D721Med (cell line): ENCODE measurements at regions not wholly inside any gene's neighbourhood (a gene's known extent, or its start where the extent isn't known, plus 50 kb on each side); places are given as distances from the start of the nearest gene placed in this dataset.

Experiments
- DNase-seq: peaks from one replicate; pipeline ENCODE4 v3.0.0; 2011; ENCODE audit warnings: low spot score; ENCODE audit not compliant: insufficient read length
- FAIRE-seq: peaks from 2 replicates; lab custom pipeline; 2011; peaks lifted over from hg19 to GRCh38; lab: Jason Lieb, UNC
- CTCF ChIP-seq: IDR thresholded peaks from 2 replicates; pipeline ENCODE4 v1.5.1; 2012; ENCODE audit warnings: mild to moderate bottlenecking, control low read depth; ENCODE audit not compliant: insufficient read depth; ENCODE audit errors: missing control alignments

GRCh38 chr20:51193066-51193772 is 170.3 kb upstream of the KCNG1 start:
- no peak for DNase-seq
- TF ChIP-seq CTCF, result no peak
- FAIRE-seq, result no peak

GRCh38 chr20:51190783-51191180 is 167.9 kb upstream of the KCNG1 start:
- DNase-seq (no peak), FAIRE-seq (no peak)
- no peak for TF ChIP-seq CTCF

- no peak for FAIRE-seq
Measured at GRCh38 chr20:51189814-51190782, 167.2 kb upstream of the KCNG1 start.

GRCh38 chr20:51188941-51189340 is 166.0 kb upstream of the KCNG1 start:
- DNase-seq (no peak), FAIRE-seq (no peak)
- no peak for TF ChIP-seq CTCF

More at GRCh38 chr20:51189814-51190782, 167.2 kb upstream of the KCNG1 start:
- DNase-seq, result no peak
- no peak for TF ChIP-seq CTCF

- DNase-seq, result no peak
- no peak for FAIRE-seq
- TF ChIP-seq CTCF, result no peak
Measured at GRCh38 chr20:51187261-51187660, 164.4 kb upstream of the KCNG1 start.

- FAIRE-seq, result no peak
Measured at GRCh38 chr20:51185861-51186260, 163.0 kb upstream of the KCNG1 start.

More at GRCh38 chr20:51185861-51186260, 163.0 kb upstream of the KCNG1 start:
- TF ChIP-seq CTCF, result no peak
- DNase-seq, result no peak
